ENCODE measurements at regions not wholly inside any gene's neighbourhood (a gene's known extent, or its start where the extent isn't known, plus 50 kb on each side); places are given as distances from the start of the nearest gene placed in this dataset.

GRCh38 chr17:79301469-79301868, 226.8 kb downstream of the ENGASE start:
- TF ChIP-seq TAF1 (IDR thresholded peaks at IDR 0.05; ENCODE audit: low read depth) = no peak
- TF ChIP-seq CEBPB (IDR thresholded peaks at IDR 0.05) = no peak
- no peak for TF ChIP-seq ZBTB7A (IDR thresholded peaks at IDR 0.05; ENCODE audit: low read depth)
- TF ChIP-seq FOXM1 (IDR thresholded peaks at IDR 0.05; ENCODE audit: borderline replicate concordance, low read depth) = no peak
- TF ChIP-seq NFIC (IDR thresholded peaks at IDR 0.05) = no peak
- no peak for TF ChIP-seq EGR1 (IDR thresholded peaks at IDR 0.05)
- no peak for TF ChIP-seq REST (IDR thresholded peaks at IDR 0.05; ENCODE audit: low read depth)
- TF ChIP-seq CREB1 (IDR thresholded peaks at IDR 0.05; ENCODE audit: low read depth) = no peak
- no peak for TF ChIP-seq MAX (IDR thresholded peaks at IDR 0.05)
- no peak for TF ChIP-seq EP300 (IDR thresholded peaks at IDR 0.05; ENCODE audit: borderline replicate concordance)
- TF ChIP-seq YY1 (IDR thresholded peaks at IDR 0.05; ENCODE audit: low read depth) = no peak
- no peak for TF ChIP-seq TCF12 (IDR thresholded peaks at IDR 0.05; ENCODE audit: low read depth)
- TF ChIP-seq RAD21 (IDR thresholded peaks at IDR 0.05; ENCODE audit: low read depth) = no peak
- TF ChIP-seq TEAD4 (IDR thresholded peaks at IDR 0.05) = no peak
- no peak for TF ChIP-seq USF1 (IDR thresholded peaks at IDR 0.05)

GRCh38 chr17:79299349-79299748, 224.7 kb downstream of the ENGASE start:
- TF ChIP-seq CEBPB (IDR thresholded peaks at IDR 0.05) (no peak), MAX (IDR thresholded peaks at IDR 0.05) (no peak), CREB1 (IDR thresholded peaks at IDR 0.05; ENCODE audit: low read depth) (no peak), YY1 (IDR thresholded peaks at IDR 0.05; ENCODE audit: low read depth) (no peak), ZBTB7A (IDR thresholded peaks at IDR 0.05; ENCODE audit: low read depth) (no peak), USF1 (IDR thresholded peaks at IDR 0.05) (no peak), FOXM1 (IDR thresholded peaks at IDR 0.05; ENCODE audit: borderline replicate concordance, low read depth) (no peak), TAF1 (IDR thresholded peaks at IDR 0.05; ENCODE audit: low read depth) (no peak), EP300 (IDR thresholded peaks at IDR 0.05; ENCODE audit: borderline replicate concordance) (no peak), REST (IDR thresholded peaks at IDR 0.05; ENCODE audit: low read depth) (no peak), EGR1 (IDR thresholded peaks at IDR 0.05) (no peak), TCF12 (IDR thresholded peaks at IDR 0.05; ENCODE audit: low read depth) (no peak), NFIC (IDR thresholded peaks at IDR 0.05) (no peak), RAD21 (IDR thresholded peaks at IDR 0.05; ENCODE audit: low read depth) (no peak), TEAD4 (IDR thresholded peaks at IDR 0.05) (no peak)

GRCh38 chr17:79298799-79299198, 224.2 kb downstream of the ENGASE start:
- TF ChIP-seq MAX (IDR thresholded peaks at IDR 0.05) (no peak), REST (IDR thresholded peaks at IDR 0.05; ENCODE audit: low read depth) (no peak), CEBPB (IDR thresholded peaks at IDR 0.05) (no peak), RAD21 (IDR thresholded peaks at IDR 0.05; ENCODE audit: low read depth) (no peak), TEAD4 (IDR thresholded peaks at IDR 0.05) (no peak), EGR1 (IDR thresholded peaks at IDR 0.05) (no peak), YY1 (IDR thresholded peaks at IDR 0.05; ENCODE audit: low read depth) (no peak), ZBTB7A (IDR thresholded peaks at IDR 0.05; ENCODE audit: low read depth) (no peak), TCF12 (IDR thresholded peaks at IDR 0.05; ENCODE audit: low read depth) (no peak), EP300 (IDR thresholded peaks at IDR 0.05; ENCODE audit: borderline replicate concordance) (no peak), CREB1 (IDR thresholded peaks at IDR 0.05; ENCODE audit: low read depth) (no peak), NFIC (IDR thresholded peaks at IDR 0.05) (no peak), TAF1 (IDR thresholded peaks at IDR 0.05; ENCODE audit: low read depth) (no peak)

- no peak for TF ChIP-seq CREB1 (IDR thresholded peaks at IDR 0.05; ENCODE audit: low read depth)
- no peak for TF ChIP-seq TCF12 (IDR thresholded peaks at IDR 0.05; ENCODE audit: low read depth)
- TF ChIP-seq RAD21 (IDR thresholded peaks at IDR 0.05; ENCODE audit: low read depth) = no peak
Measured at GRCh38 chr17:79296243-79296642, 221.6 kb downstream of the ENGASE start.
